Heart left ventricle (tissue), 16 donors: ENCODE measurements at regions not wholly inside any gene's neighbourhood (a gene's known extent, or its start where the extent isn't known, plus 50 kb on each side); places are given as distances from the start of the nearest gene placed in this dataset.
A peak's percentile ranks its signal among the peaks of the same experiment; 100 is the strongest.
"Not testable (repeated sequence)": the region's sequence is repeated elsewhere in the genome, so short reads cannot be mapped to it uniquely, and the experiment has no call there.

Experiments used
- ATAC-seq, 4 donors: fragments of 200-7000 bp; cut with Tn5 transposase; one replicate each; pipeline ENCODE4 v1.9.1; 2020 to 2022; ENCODE audit warnings: moderate library complexity in 4 of 4, mild to moderate bottlenecking in 3 of 4, moderate number of reproducible peaks in 1 of 4
- DNase-seq, 5 donors: peaks; one replicate each; pipeline ENCODE4 v3.0.0-alpha.2; 2020
- H3K27ac ChIP-seq, 12 donors: fragments of 200-600 bp; sonication (generic) in 4 of 12; one replicate each; pipeline versions ENCODE4 v1.5.0 to v1.8.0; 2016 to 2022; ENCODE audit warnings: mild to moderate bottlenecking in 2 of 12
- H3K27me3 ChIP-seq, 9 donors: fragments of 200-600 bp; sonication (generic) in 2 of 9; one replicate each; pipeline versions ENCODE4 v1.5.1 to v1.8.0; 2016 to 2022; ENCODE audit warnings: mild to moderate bottlenecking in 3 of 9
- H3K36me3 ChIP-seq, 9 donors: fragments of 200-600 bp; sonication (generic) in 2 of 9; one replicate each; pipeline versions ENCODE4 v1.5.0 to v1.8.0; 2018 to 2022; ENCODE audit warnings: mild to moderate bottlenecking in 2 of 9
- H3K4me1 ChIP-seq, 12 donors: fragments of 200-600 bp; sonication (generic) in 4 of 12; one replicate each; pipeline versions ENCODE4 v1.5.0 to v1.8.0; 2016 to 2022; ENCODE audit warnings: mild to moderate bottlenecking in 3 of 12
- H3K4me3 ChIP-seq, 12 donors: fragments of 200-600 bp; sonication (generic) in 4 of 12; one replicate each; pipeline versions ENCODE4 v1.5.0 to v1.8.0; 2017 to 2022; ENCODE audit warnings: mild to moderate bottlenecking in 9 of 12, moderate library complexity in 4 of 12
- H3K9me3 ChIP-seq, 12 donors: fragments of 200-600 bp; sonication (generic) in 4 of 12; one replicate each; pipeline versions ENCODE4 v1.5.0 to v1.8.0; 2016 to 2022; ENCODE audit warnings: mild to moderate bottlenecking in 1 of 12
- CTCF ChIP-seq, 12 donors: fragments of 200-600 bp; sonication (generic) in 4 of 12; IDR thresholded peaks; one replicate each; pipeline versions ENCODE4 v1.5.0 to v1.8.0; 2018 to 2022; ENCODE audit warnings: antibody characterized with exemption in 12 of 12, mild to moderate bottlenecking in 5 of 12
- POLR2A ChIP-seq, 2 donors: fragments of 450-650 bp; IDR thresholded peaks; one replicate each; pipeline ENCODE4 v1.6.1; 2017; ENCODE audit warnings: antibody characterized with exemption in 2 of 2, mild to moderate bottlenecking in 2 of 2, moderate library complexity in 2 of 2
- WGBS, 4 donors: extraction: QIAGEN DNeasy Blood & Tissue Kit in 2 of 4; methylation state at CpG; one replicate each; pipeline versions ENCODE4 v1.1.5 to v1.1.7; 2013 to 2018; 5-methylcytosine and 5-hydroxymethylcytosine counted together
- intact Hi-C, 10 donors: fragments of 100-400 bp; cut with DNase I; formaldehyde crosslinking; loops; one replicate each; pipeline versions ENCODE4 v1.11.1 to v1.14.2; 2022
- donor health status: ischemic (EF 13 %, LVEDD 7.1; RV severe dilation, severe dysfunction).
- donor health status: healthy with polysubstance abuse.
- donor health status: DM: no; HTN: yes; CAD: no.
- donor health status: DM: no; HTN: no; CAD: no.
- donor health status: ischemic (EF 25% LVEDD 6.9; RV normal size, moderate dysfunction).
- donor health status: ischemic (EF 25% LVEDD 5.7; RV mildly dilated, moderate dysfunction).
- donor health status: healthy.
- donor health status: DM: yes; HTN: yes; CAD: no.
- donor health status: ischemic (EF 35%, LVEDD 5.7; RV mildly dilated, moderate dysfunction).
- donor health status: nonischemic (EF 11% LVEDD 7.7; RV severe dilation, severe dysfunction).
- donor health status: DM: yes; HTN: yes; CAD: no.
- donor health status: PGD.
- donor health status: ischemic (EF 29% LVEDD 5.4; RV normal size, mild dysfunction).
- donor health status: nonischemic (EF 23%, LVEDD 6.1; RV moderate dilation, normal function).

- H3K4me1 ChIP-seq: peaks cover 0 to 15% (median 1%) of the 10 kb centered on the region in 12 donors
- ATAC-seq (no peak), DNase-seq (no peak)
- no peak overlapping the region for H3K27ac ChIP-seq
- intact Hi-C loops: loop anchor here in 4 of 10 donors (2.0 to 10.0 kb wide), 4 partner anchors 34 to 1780 kb away; no protein-coding TSS in a partner anchor
- no peaks in the 10 kb centered on the region for H3K36me3 ChIP-seq
- no peak overlapping the region for H3K4me3 ChIP-seq
- H3K9me3 ChIP-seq: no peaks in the 10 kb centered on the region
- H3K27me3 ChIP-seq: peaks cover 0 to 4% (median 0%) of the 10 kb centered on the region in 9 donors
- WGBS, 4 donors: 95 to 100% (median 96%) methylated on average over 3 of the region's 3 CpGs
- TF ChIP-seq POLR2A (IDR thresholded peaks at IDR 0.05) (no peak), CTCF (IDR thresholded peaks at IDR 0.05) (no peak)
These were observed 207.9 kb downstream of the ICOS start for GRCh38 chr2:204144492-204144891.

GRCh38 chr2:204145263-204145751 lies 208.7 kb downstream of the ICOS start:
- TF ChIP-seq CTCF (IDR thresholded peaks at IDR 0.05): peak; percentile 89 to 99 (median 96)
- no peak for TF ChIP-seq POLR2A (IDR thresholded peaks at IDR 0.05)
- Histone ChIP-seq H3K9me3 (no peaks in the 10 kb centered on the region), H3K4me1 (peaks cover 0 to 15% (median 1%) of the 10 kb centered on the region in 12 donors), H3K4me3 (peak overlapping the region in 11 of 12 donors; percentile 25 to 61 (median 47)), H3K27ac (peak overlapping the region in 9 of 12 donors; percentile 3 to 67 (median 46)), H3K36me3 (no peaks in the 10 kb centered on the region), H3K27me3 (peaks cover 0 to 4% (median 0%) of the 10 kb centered on the region in 9 donors)
- intact Hi-C loops: loop anchor here in 6 of 10 donors (1.0 to 10.0 kb wide), 8 partner anchors 31 to 1779 kb away; no protein-coding TSS in a partner anchor
- ATAC-seq: peak; percentile 84 to 99 (median 95)
- DNase-seq: peak; percentile 72 to 82 (median 75)
- WGBS, 4 donors: 6 to 14% (median 9%) methylated on average over 13 of the region's 13 CpGs

GRCh38 chr2:204145791-204146190 lies 209.2 kb downstream of the ICOS start:
- no peak for DNase-seq
- Histone ChIP-seq H3K4me3 (peak overlapping the region in 11 of 12 donors; percentile 25 to 61 (median 47)), H3K27me3 (peaks cover 0 to 4% (median 0%) of the 10 kb centered on the region in 9 donors), H3K9me3 (no peaks in the 10 kb centered on the region), H3K4me1 (peaks cover 0 to 15% (median 1%) of the 10 kb centered on the region in 12 donors), H3K27ac (peak overlapping the region in 9 of 12 donors; percentile 3 to 67 (median 46)), H3K36me3 (no peaks in the 10 kb centered on the region)
- intact Hi-C loops: loop anchor here in 6 of 10 donors (1.0 to 10.0 kb wide), 8 partner anchors 31 to 1779 kb away; no protein-coding TSS in a partner anchor
- TF ChIP-seq CTCF (IDR thresholded peaks at IDR 0.05) (no peak), POLR2A (IDR thresholded peaks at IDR 0.05) (no peak)
- ATAC-seq: peak in 2 of 4 donors; percentile 49 to 52
- 23 to 36% (median 29%) methylated on average over 8 of the region's 8 CpGs for WGBS, 4 donors

- not testable (repeated sequence) for H3K27me3 ChIP-seq, H3K4me3 ChIP-seq, DNase-seq, ATAC-seq, H3K9me3 ChIP-seq, H3K36me3 ChIP-seq, H3K27ac ChIP-seq
- H3K4me1 ChIP-seq: peaks cover 0 to 15% (median 3%) of the 10 kb centered on the region in 12 donors
- WGBS, 4 donors: 95 to 98% (median 97%) methylated on average over 2 of the region's 2 CpGs
- intact Hi-C loops: loop anchor here in 5 of 10 donors (5.0 to 10.0 kb wide), 5 partner anchors 108 to 1778 kb away; no protein-coding TSS in a partner anchor
These were observed 210.5 kb downstream of the ICOS start for GRCh38 chr2:204147040-204147439.
